ENCODE measurements at regions not wholly inside any gene's neighbourhood (a gene's known extent, or its start where the extent isn't known, plus 50 kb on each side); places are given as distances from the start of the nearest gene placed in this dataset.
"Not testable (repeated sequence)": the region's sequence is repeated elsewhere in the genome, so short reads cannot be mapped to it uniquely, and the experiment has no call there.

GRCh38 chr7:91717681-91718470 is 162.6 kb downstream of the MTERF1 start:
- Mint-ChIP-seq H3K36me3 (ENCODE audit: low read depth) (no peaks in the 10 kb centered on the region), H3K27ac (no peak overlapping the region), H3K4me3 (no peak overlapping the region), H3K9me3 (peaks cover 5% of the 10 kb centered on the region), H3K27me3 (ENCODE audit: insufficient read depth) (no peaks in the 10 kb centered on the region), H3K4me1 (ENCODE audit: low read depth) (no peaks in the 10 kb centered on the region)
- DNase-seq (ENCODE audit: low spot score) = no peak
- intact Hi-C loops (cut with micrococcal nuclease) = no loop called here

GRCh38 chr7:91719008-91719407 is 161.5 kb downstream of the MTERF1 start:
- Mint-ChIP-seq H3K9me3 (peaks cover 5% of the 10 kb centered on the region), H3K27ac (no peak overlapping the region), H3K36me3 (ENCODE audit: low read depth) (no peaks in the 10 kb centered on the region), H3K4me1 (ENCODE audit: low read depth) (no peaks in the 10 kb centered on the region), H3K27me3 (ENCODE audit: insufficient read depth) (no peaks in the 10 kb centered on the region), H3K4me3 (no peak overlapping the region)
- intact Hi-C loops (cut with micrococcal nuclease) = no loop called here
- DNase-seq (ENCODE audit: low spot score) = no peak

DNA sequence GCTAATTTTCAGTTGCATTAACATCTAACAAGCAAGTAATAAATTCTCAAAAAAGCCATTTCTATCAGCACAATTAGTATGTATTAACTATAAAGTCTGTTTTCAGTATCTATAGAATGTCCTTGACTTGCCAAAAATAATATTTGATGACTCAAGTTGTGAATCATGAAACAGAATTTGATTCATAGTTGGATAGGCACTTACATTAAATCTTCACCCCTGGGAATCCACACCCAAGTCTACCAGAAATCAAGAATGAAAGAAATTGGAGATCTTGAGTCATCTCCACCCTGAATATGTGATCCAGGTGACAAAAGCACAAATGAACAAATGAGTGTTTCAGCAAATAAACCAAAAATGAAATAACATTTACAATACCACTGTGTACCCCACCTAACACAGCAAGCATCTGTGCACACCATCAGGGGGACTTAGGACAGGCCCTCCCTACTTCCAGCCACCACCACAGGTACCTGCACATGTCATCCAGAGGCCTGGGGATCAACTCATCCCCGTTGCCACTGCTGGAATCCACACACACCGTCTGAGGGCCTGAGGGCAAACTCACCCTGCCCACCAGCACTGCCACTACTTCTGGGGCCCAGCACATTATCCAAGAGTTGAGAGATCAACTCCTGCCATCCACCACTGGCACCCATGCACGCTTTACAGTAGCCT is 160.1 kb downstream of the MTERF1 start:
- intact Hi-C loops (cut with micrococcal nuclease) = no loop called here
- Mint-ChIP-seq H3K4me1 (ENCODE audit: low read depth) (no peaks in the 10 kb centered on the region), H3K27me3 (ENCODE audit: insufficient read depth) (no peaks in the 10 kb centered on the region), H3K9me3 (peaks cover 5% of the 10 kb centered on the region), H3K27ac (no peak overlapping the region), H3K36me3 (ENCODE audit: low read depth) (no peaks in the 10 kb centered on the region), H3K4me3 (no peak overlapping the region)
- DNase-seq (ENCODE audit: low spot score) = no peak

DNA sequence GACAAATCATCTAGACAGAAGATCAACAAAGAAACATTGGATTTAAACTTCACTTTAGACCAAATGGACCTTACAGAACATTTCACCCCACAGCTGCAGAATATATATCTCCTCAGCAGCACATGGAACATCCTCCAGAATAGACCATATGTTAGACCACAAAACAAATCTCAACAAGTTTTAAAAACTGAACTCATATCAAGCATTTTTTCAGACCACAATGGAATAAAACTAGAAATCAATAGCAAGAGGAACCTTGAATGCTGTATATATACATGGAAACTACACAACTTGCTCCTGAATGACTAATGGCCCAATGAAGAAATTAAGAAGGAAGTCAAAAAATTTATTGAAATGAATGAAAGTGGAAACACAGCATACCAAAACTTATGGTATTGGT is 157.7 kb downstream of the MTERF1 start:
- Mint-ChIP-seq H3K27me3 (ENCODE audit: insufficient read depth) (no peaks in the 10 kb centered on the region), H3K4me3 (no peak overlapping the region), H3K4me1 (ENCODE audit: low read depth) (no peaks in the 10 kb centered on the region), H3K27ac (no peak overlapping the region), H3K36me3 (ENCODE audit: low read depth) (no peaks in the 10 kb centered on the region), H3K9me3 (peaks cover 5% of the 10 kb centered on the region)
- DNase-seq (ENCODE audit: low spot score) = no peak
- intact Hi-C loops (cut with micrococcal nuclease) = no loop called here

DNA sequence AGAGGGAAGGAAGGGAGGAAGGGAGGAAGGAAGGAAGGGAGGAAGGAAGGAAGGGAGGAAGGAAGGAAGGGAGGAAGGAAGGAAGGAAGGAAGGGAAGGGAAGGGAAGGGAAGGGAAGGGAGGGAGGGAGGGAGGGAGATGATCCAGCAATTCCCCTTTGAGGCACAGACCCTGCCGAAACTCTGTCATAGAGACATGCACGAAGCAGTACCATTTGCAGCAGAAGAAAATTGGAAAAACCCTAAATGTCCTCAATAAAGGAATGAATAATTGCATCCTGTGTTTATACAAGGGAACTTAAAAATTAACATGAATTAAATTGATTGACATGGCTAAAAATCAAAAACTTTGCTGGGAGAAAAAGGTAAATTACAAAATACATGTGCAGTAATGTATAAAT is 151.5 kb downstream of the MTERF1 start:
- H3K4me3 Mint-ChIP-seq; intact Hi-C loops (cut with micrococcal nuclease): not testable (repeated sequence)

GRCh38 chr7:91731976-91732375 is 148.5 kb downstream of the MTERF1 start:
- intact Hi-C loops (cut with micrococcal nuclease) = no loop called here
- no peak for DNase-seq (ENCODE audit: low spot score)
- peaks cover 10% of the 10 kb centered on the region for H3K9me3 Mint-ChIP-seq
- H3K36me3 Mint-ChIP-seq (ENCODE audit: low read depth) = no peaks in the 10 kb centered on the region
- no peaks in the 10 kb centered on the region for H3K4me1 Mint-ChIP-seq (ENCODE audit: low read depth)
- H3K27me3 Mint-ChIP-seq (ENCODE audit: insufficient read depth) = no peaks in the 10 kb centered on the region
- no peak overlapping the region for H3K4me3 Mint-ChIP-seq
- no peak overlapping the region for H3K27ac Mint-ChIP-seq

More for the DNA sequence above, 151.5 kb downstream of the MTERF1 start:
- not testable (repeated sequence) for DNase-seq (ENCODE audit: low spot score); H3K36me3 Mint-ChIP-seq (ENCODE audit: low read depth); H3K4me1 Mint-ChIP-seq (ENCODE audit: low read depth); H3K27ac Mint-ChIP-seq; H3K27me3 Mint-ChIP-seq (ENCODE audit: insufficient read depth); H3K9me3 Mint-ChIP-seq

DNA sequence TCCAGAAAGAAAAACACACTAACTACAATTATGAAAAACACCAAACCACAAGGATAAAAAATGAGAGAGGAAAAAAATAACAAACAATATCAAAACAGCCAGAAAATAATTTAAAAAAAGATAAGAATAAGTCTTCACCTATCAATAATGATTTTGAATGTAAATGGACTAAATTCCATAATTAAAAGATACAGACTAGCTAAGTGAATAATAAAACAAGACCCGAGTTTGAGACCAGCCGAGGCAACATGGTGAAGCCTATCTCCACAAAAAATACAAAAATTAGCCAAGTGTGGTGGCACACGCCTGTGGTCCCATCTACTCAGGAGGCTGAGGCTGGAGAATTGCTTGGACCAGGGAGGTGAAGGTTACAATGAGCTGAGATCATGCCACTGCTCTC is 131.1 kb downstream of the MTERF1 start:
- no peak overlapping the region for H3K27ac Mint-ChIP-seq
- no peaks in the 10 kb centered on the region for H3K27me3 Mint-ChIP-seq (ENCODE audit: insufficient read depth)
- H3K4me3 Mint-ChIP-seq = no peak overlapping the region
- intact Hi-C loops (cut with micrococcal nuclease) = no loop called here
- H3K9me3 Mint-ChIP-seq = peaks cover 3% of the 10 kb centered on the region
- DNase-seq (ENCODE audit: low spot score) = no peak
- H3K4me1 Mint-ChIP-seq (ENCODE audit: low read depth) = no peaks in the 10 kb centered on the region
- no peaks in the 10 kb centered on the region for H3K36me3 Mint-ChIP-seq (ENCODE audit: low read depth)

DNA sequence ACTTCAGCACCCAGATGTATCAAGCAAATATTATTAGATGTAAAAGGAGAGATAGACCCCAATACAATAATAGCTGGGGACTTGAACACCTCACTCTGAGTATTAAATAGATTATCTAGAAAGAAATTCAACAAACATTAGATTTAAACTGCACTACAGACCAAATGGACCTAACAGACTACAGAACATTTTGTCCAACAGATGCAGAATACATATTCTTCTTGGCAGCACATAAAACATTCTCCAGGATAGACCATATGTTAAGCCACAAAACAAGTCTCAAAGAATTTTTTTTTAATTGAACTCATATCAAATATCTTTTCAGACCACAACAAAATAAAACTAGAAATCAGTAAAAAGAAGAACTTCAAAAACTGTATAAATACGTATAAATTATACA is 130.4 kb downstream of the MTERF1 start:
- DNase-seq (ENCODE audit: low spot score) = no peak
- H3K9me3 Mint-ChIP-seq = peaks cover 3% of the 10 kb centered on the region
- H3K27ac Mint-ChIP-seq = no peak overlapping the region
- H3K4me1 Mint-ChIP-seq (ENCODE audit: low read depth) = no peaks in the 10 kb centered on the region
- no peaks in the 10 kb centered on the region for H3K27me3 Mint-ChIP-seq (ENCODE audit: insufficient read depth)
- H3K4me3 Mint-ChIP-seq = no peak overlapping the region
- intact Hi-C loops (cut with micrococcal nuclease) = no loop called here
- no peaks in the 10 kb centered on the region for H3K36me3 Mint-ChIP-seq (ENCODE audit: low read depth)

- peaks cover 2% of the 10 kb centered on the region for H3K27me3 Mint-ChIP-seq (ENCODE audit: insufficient read depth)
- H3K4me3 Mint-ChIP-seq = no peak overlapping the region
- no peak for DNase-seq (ENCODE audit: low spot score)
- H3K36me3 Mint-ChIP-seq (ENCODE audit: low read depth) = no peaks in the 10 kb centered on the region
- H3K27ac Mint-ChIP-seq = no peak overlapping the region
- intact Hi-C loops (cut with micrococcal nuclease) = no loop called here
- H3K4me1 Mint-ChIP-seq (ENCODE audit: low read depth) = no peaks in the 10 kb centered on the region
- no peaks in the 10 kb centered on the region for H3K9me3 Mint-ChIP-seq
Observed at GRCh38 chr7:91752102-91752501, 128.4 kb downstream of the MTERF1 start.

DNA sequence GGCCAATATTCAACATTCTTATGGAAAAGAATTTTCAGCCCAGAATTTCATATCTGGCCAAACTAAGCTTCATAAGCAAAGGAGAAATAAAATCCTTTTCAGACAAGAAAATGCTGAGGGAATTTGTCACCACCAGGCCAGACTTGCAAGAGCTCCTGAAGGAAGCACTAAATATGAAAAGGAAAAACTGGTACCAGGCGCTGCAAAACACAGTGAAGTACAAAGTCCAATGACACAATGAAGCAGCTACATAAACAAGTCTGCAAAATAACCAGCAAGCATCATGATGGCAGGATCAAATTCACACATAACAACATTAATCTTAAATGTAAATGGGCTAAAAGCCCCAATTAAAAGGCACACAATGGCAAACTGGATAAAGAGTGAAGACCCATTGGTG is 126.2 kb downstream of the MTERF1 start:
- H3K27ac Mint-ChIP-seq; H3K9me3 Mint-ChIP-seq; H3K4me1 Mint-ChIP-seq (ENCODE audit: low read depth); H3K36me3 Mint-ChIP-seq (ENCODE audit: low read depth); intact Hi-C loops (cut with micrococcal nuclease); H3K4me3 Mint-ChIP-seq; H3K27me3 Mint-ChIP-seq (ENCODE audit: insufficient read depth); DNase-seq (ENCODE audit: low spot score): not testable (repeated sequence)

DNA sequence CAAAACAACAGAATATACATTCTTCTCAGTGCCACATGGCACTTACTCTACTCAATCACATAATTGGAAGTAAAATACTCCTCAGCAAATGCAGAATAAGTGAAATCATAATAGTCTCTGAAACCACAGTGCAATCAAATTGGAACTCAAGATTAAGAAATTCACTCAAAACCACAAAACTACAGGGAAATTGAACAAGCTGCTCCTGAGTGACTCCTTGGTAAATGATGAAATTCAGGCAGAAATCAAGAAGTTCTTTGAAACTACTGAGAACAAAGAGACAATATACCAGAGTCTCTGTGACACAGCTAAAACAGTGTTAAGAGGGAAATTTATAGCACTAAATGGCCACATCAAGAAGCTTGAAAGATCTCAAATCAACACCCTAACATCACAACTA is 125.4 kb downstream of the MTERF1 start:
- H3K27me3 Mint-ChIP-seq (ENCODE audit: insufficient read depth); DNase-seq (ENCODE audit: low spot score); H3K4me1 Mint-ChIP-seq (ENCODE audit: low read depth); intact Hi-C loops (cut with micrococcal nuclease); H3K36me3 Mint-ChIP-seq (ENCODE audit: low read depth); H3K27ac Mint-ChIP-seq; H3K9me3 Mint-ChIP-seq; H3K4me3 Mint-ChIP-seq: not testable (repeated sequence)

GRCh38 chr7:91759205-91759863 is 121.2 kb downstream of the MTERF1 start:
- Mint-ChIP-seq H3K27me3 (ENCODE audit: insufficient read depth) (peaks cover 2% of the 10 kb centered on the region), H3K9me3 (peaks cover 3% of the 10 kb centered on the region), H3K36me3 (ENCODE audit: low read depth) (no peaks in the 10 kb centered on the region), H3K27ac (no peak overlapping the region), H3K4me3 (no peak overlapping the region), H3K4me1 (ENCODE audit: low read depth) (no peaks in the 10 kb centered on the region)
- no peak for DNase-seq (ENCODE audit: low spot score)
- intact Hi-C loops (cut with micrococcal nuclease) = no loop called here

- Mint-ChIP-seq H3K4me1 (ENCODE audit: low read depth) (no peaks in the 10 kb centered on the region), H3K9me3 (no peaks in the 10 kb centered on the region), H3K4me3 (no peak overlapping the region), H3K27ac (no peak overlapping the region), H3K36me3 (ENCODE audit: low read depth) (no peaks in the 10 kb centered on the region), H3K27me3 (ENCODE audit: insufficient read depth) (no peaks in the 10 kb centered on the region)
- no peak for DNase-seq (ENCODE audit: low spot score)
- intact Hi-C loops (cut with micrococcal nuclease) = no loop called here
Observed at GRCh38 chr7:91767820-91768219, 112.7 kb downstream of the MTERF1 start.
